K562 (cell line): ENCODE measurements at regions not wholly inside any gene's neighbourhood (a gene's known extent, or its start where the extent isn't known, plus 50 kb on each side); places are given as distances from the start of the nearest gene placed in this dataset.
"Not testable (repeated sequence)": the region's sequence is repeated elsewhere in the genome, so short reads cannot be mapped to it uniquely, and the experiment has no call there.

Experiments
- ATAC-seq: fragments of 200-7000 bp; cut with Tn5 transposase; 3 replicates; pipeline ENCODE4 v1.9.1; 2020; ENCODE audit warnings: moderate library complexity
- BruUV-seq: library from RNA; stranded (reverse); fragments of 400-500 nt; replicated peaks from 2 replicates; lab custom pipeline; 2021; lab: Mats Ljungman, UMichigan
- CTCF ChIA-PET: fragments of 300-600 bp; formaldehyde crosslinking; extraction: SDS; loops from one replicate; lab custom pipeline; 2021; ENCODE audit warnings: low intra/inter-chr PET ratio; lab: Yijun Ruan, JAX
- POLR2A ChIA-PET: fragments of 300-600, 350-650 bp; sonication (Branson Sonifier 250); formaldehyde crosslinking; extraction: SDS; loops from one replicate; lab custom pipeline; 2021; ENCODE audit warnings: antibody characterized with exemption, inconsistent platforms; lab: Yijun Ruan, JAX
- DNase-seq, 4 experiments: peaks; one replicate each; pipeline versions ENCODE4 v3.0.0 to v3.0.0-alpha.2; 2011 to 2018; ENCODE audit warnings: low spot score in 3 of 4, mixed read lengths in 3 of 4; ENCODE audit errors: extremely low read depth in 1 of 4
- FAIRE-seq: peaks from 2 replicates; lab custom pipeline; 2011; peaks lifted over from hg19 to GRCh38; lab: Jason Lieb, UNC
- H2AFZ ChIP-seq: 2 replicates; pipeline ENCODE4 v1.6.0; 2011; ENCODE audit warnings: low read depth, low read length, control low read depth, inconsistent platforms
- H3K27ac ChIP-seq: fragments of 200-600 bp; 3 replicates; pipeline ENCODE4 v1.8.0; 2011; ENCODE audit warnings: low read depth, mild to moderate bottlenecking, control low read depth, inconsistent platforms, low read length, moderate library complexity, mixed read lengths; ENCODE audit errors: extremely low read depth
- H3K27me3 ChIP-seq, 2 experiments: fragments of 300-600 bp in 1 of 2; 2 replicates in 1 of 2; 3 replicates in 1 of 2; pipeline versions ENCODE4 v1.6.0 to v1.8.0; 2011; ENCODE audit warnings: inconsistent platforms in 2 of 2, low read length in 2 of 2, mild to moderate bottlenecking in 1 of 2, mixed read lengths in 1 of 2, moderate library complexity in 1 of 2; ENCODE audit not compliant: control insufficient read depth in 2 of 2, insufficient read depth in 2 of 2
- H3K36me3 ChIP-seq: fragments of 300-600 bp; 3 replicates; pipeline ENCODE4 v1.8.0; 2011; ENCODE audit warnings: mild to moderate bottlenecking, low read length, inconsistent platforms; ENCODE audit not compliant: control insufficient read depth, insufficient read depth
- H3K4me1 ChIP-seq, 2 experiments: fragments of 200-600 bp in 1 of 2; replicated peaks in 1 of 2; 2 replicates in 1 of 2; 3 replicates in 1 of 2; pipeline versions ENCODE4 v1.5.1 to v1.8.0; 2011; ENCODE audit warnings: inconsistent platforms in 2 of 2, low read length in 2 of 2, mild to moderate bottlenecking in 1 of 2, mixed read lengths in 1 of 2, moderate library complexity in 1 of 2; ENCODE audit not compliant: control insufficient read depth in 2 of 2, insufficient read depth in 2 of 2
- H3K4me2 ChIP-seq: 2 replicates; pipeline ENCODE4 v1.6.1; 2011; ENCODE audit warnings: low read length, control low read depth, inconsistent platforms, mixed read lengths; ENCODE audit not compliant: insufficient read depth
- H3K4me3 ChIP-seq: fragments of 200-600 bp; sonication (generic), shearing (Covaris generic); 2 replicates; pipeline ENCODE4 v1.5.1; 2016; ENCODE audit warnings: control low read depth, inconsistent platforms
- H3K79me2 ChIP-seq: fragments of 200-600 bp; 3 replicates; pipeline ENCODE4 v1.8.0; 2011; ENCODE audit warnings: low read length, inconsistent platforms; ENCODE audit not compliant: control insufficient read depth, insufficient read depth
- H3K9ac ChIP-seq, 2 experiments: 2 replicates each; pipeline versions ENCODE4 v1.6.0 to v1.6.1; 2011; ENCODE audit warnings: low read depth in 2 of 2, low read length in 2 of 2, control low read depth in 1 of 2, inconsistent platforms in 1 of 2, mild to moderate bottlenecking in 1 of 2, mixed read lengths in 1 of 2; ENCODE audit not compliant: insufficient read depth in 1 of 2
- H3K9me1 ChIP-seq: one replicate; pipeline ENCODE4 v1.6.0; 2011; ENCODE audit warnings: inconsistent platforms, mild to moderate bottlenecking, low read length, moderate library complexity; ENCODE audit not compliant: control insufficient read depth, insufficient read depth
- H3K9me3 ChIP-seq: replicated peaks from 2 replicates; pipeline ENCODE4 v1.5.1; 2011; ENCODE audit warnings: low read depth, low read length, inconsistent platforms; ENCODE audit not compliant: control insufficient read depth, insufficient read depth
- H4K20me1 ChIP-seq: replicated peaks from 2 replicates; pipeline ENCODE4 v1.6.1; 2011; ENCODE audit warnings: low read length, inconsistent platforms, mixed read lengths; ENCODE audit not compliant: control insufficient read depth, insufficient read depth
- CEBPG ChIP-seq, 3 experiments: fragments of 200-800 bp in 1 of 3; sonication (Bioruptor generic) in 1 of 3; sonication (generic) in 1 of 3; formaldehyde crosslinking in 1 of 3; IDR thresholded peaks in 2 of 3; conservative IDR thresholded peaks in 1 of 3; 2 replicates each; pipeline versions ENCODE4 v1.6.1 to v1.8.0; 2016 to 2022; ENCODE audit warnings: missing compliant biosample characterization in 2 of 3, missing genetic modification characterization in 2 of 3, mild to moderate bottlenecking in 1 of 3, missing genetic modification reagents in 1 of 3
- FOXO4 ChIP-seq: fragments of 450-650 bp; formaldehyde crosslinking; IDR thresholded peaks from 2 replicates; pipeline ENCODE4 v1.4.0; 2020; ENCODE audit warnings: mild to moderate bottlenecking, moderate library complexity
- NCOA6 ChIP-seq: fragments of 450-650 bp; IDR thresholded peaks from 2 replicates; pipeline ENCODE4 v1.6.1; 2017; ENCODE audit warnings: mild to moderate bottlenecking
- TCFL5 ChIP-seq: fragments of 250-450 bp; sonication (Bioruptor Pico); conservative IDR thresholded peaks from 2 replicates; pipeline ENCODE4 v1.6.1; 2021; ENCODE audit warnings: mild to moderate bottlenecking, moderate library complexity, matching md5 sums
- ZKSCAN1 ChIP-seq: fragments of 150-350 bp; IDR thresholded peaks from 2 replicates; pipeline ENCODE4 v1.6.1; 2016; ENCODE audit warnings: low read depth, low read length
- ZNF253 ChIP-seq: fragments of 250-450 bp; sonication (Bioruptor Pico); conservative IDR thresholded peaks from 2 replicates; pipeline ENCODE4 v1.6.1; 2021; ENCODE audit warnings: mild to moderate bottlenecking
- WGBS: fragments of 100-300 bp; shearing (Covaris generic); methylation state at CpG from one replicate; pipeline ENCODE4 v1.1.6; 2016; ENCODE audit warnings: low coverage, mixed read lengths; ENCODE audit not compliant: insufficient coverage; ENCODE audit errors: missing lambda C conversion rate; 5-methylcytosine and 5-hydroxymethylcytosine counted together
- in situ Hi-C: fragments of 300-500 bp; cut with MboI; formaldehyde crosslinking; loops from 4 replicates; pipeline ENCODE4 v1.15.0; 2018; ENCODE audit warnings: inconsistent platforms, mixed read lengths
- intact Hi-C: fragments of 100-400 bp; cut with micrococcal nuclease; formaldehyde crosslinking; loops from 2 replicates; pipeline ENCODE4 v1.14.2; 2022

- DNase-seq: peak in 2 of 4 experiments; percentile 30
- H3K36me3 ChIP-seq, intact Hi-C loops, H3K4me2 ChIP-seq, BruUV-seq, ATAC-seq, H3K9me3 ChIP-seq, H3K9ac ChIP-seq, POLR2A ChIA-PET, FAIRE-seq, H2AFZ ChIP-seq, H3K27ac ChIP-seq, H4K20me1 ChIP-seq, in situ Hi-C loops, H3K9me1 ChIP-seq, H3K4me3 ChIP-seq, H3K4me1 ChIP-seq, H3K79me2 ChIP-seq: not testable (repeated sequence)
- 48% methylated on average over 10 of the region's 29 CpGs for WGBS
- TF ChIP-seq ZKSCAN1: peak; percentile 94
- CTCF ChIA-PET: interaction anchor here (0.6 kb wide), 1 partner anchor 361 kb away, joined by 3 read pairs; no protein-coding TSS in a partner anchor
- H3K27me3 ChIP-seq: peaks cover 2 to 25% of the 10 kb centered on the region in 2 experiments; a peak in 3 of 5 replicates
These were observed 141.0 kb downstream of the RTP5 start for GRCh38 chr2:242010252-242011166.

GRCh38 chr2:242011167-242011513 is 141.6 kb downstream of the RTP5 start:
- no TSS peak for BruUV-seq
- TF ChIP-seq ZNF253 (CRISPR knock-in tag): no peak
- TF ChIP-seq FOXO4 (CRISPR knock-in tag): no peak
- TF ChIP-seq NCOA6: no peak
- no peak for TF ChIP-seq TCFL5 (CRISPR knock-in tag)
- no peak for TF ChIP-seq CEBPG (CRISPR knock-in tag; IDR thresholded peaks at IDR 0.05)
- TF ChIP-seq CEBPG (tag; conservative IDR thresholded peaks at IDR 0.05 in 1 of 2, IDR thresholded peaks at IDR 0.05 in 1 of 2): no peak
- TF ChIP-seq, all 486 proteins: peak for 0
- Histone ChIP-seq H3K9ac (no peak overlapping the region), H3K4me2 (no peak overlapping the region), H4K20me1 (no peaks in the 10 kb centered on the region), H3K27ac (no peak overlapping the region), H3K36me3 (no peaks in the 10 kb centered on the region), H3K79me2 (no peaks in the 10 kb centered on the region), H3K9me3 (peaks cover 2% of the 10 kb centered on the region; the same call in 1 of the 2 replicates), H2AFZ (no peak overlapping the region), H3K4me1 (peaks cover 0 to 7% of the 10 kb centered on the region in 2 experiments; a peak in 1 of 5 replicates), H3K27me3 (peaks cover 2 to 31% of the 10 kb centered on the region in 2 experiments; a peak in 3 of 5 replicates), H3K9me1 (no peaks in the 10 kb centered on the region), H3K4me3 (no peak overlapping the region)
- FAIRE-seq (no peak), DNase-seq (no peak), ATAC-seq (no peak)
- ChIA-PET CTCF (no interaction called here), POLR2A (no interaction called here)
- intact Hi-C loops: no loop called here
- WGBS: 11% methylated on average over 11 of the region's 11 CpGs
- in situ Hi-C loops: no loop called here
